ENCODE measurements at regions not wholly inside any gene's neighbourhood (a gene's known extent, or its start where the extent isn't known, plus 50 kb on each side); places are given as distances from the start of the nearest gene placed in this dataset.

- TF ChIP-seq EZH2 (IDR thresholded peaks at IDR 0.05; ENCODE audit: borderline replicate concordance) (no peak), CTCF (IDR thresholded peaks at IDR 0.05; ENCODE audit: poor library complexity) (no peak)
Measured at GRCh38 chr15:29392358-29392757, 122.7 kb upstream of the NSMCE3 start.
